Spleen (tissue), 7 donors: ENCODE measurements at regions not wholly inside any gene's neighbourhood (a gene's known extent, or its start where the extent isn't known, plus 50 kb on each side); places are given as distances from the start of the nearest gene placed in this dataset.

Source experiments
- POLR2A ChIP-seq, 3 donors: fragments of 450-650 bp; IDR thresholded peaks; one replicate each; pipeline ENCODE4 v1.5.1; 2017; ENCODE audit warnings: antibody characterized with exemption in 3 of 3, mild to moderate bottlenecking in 1 of 3
- TF ChIP-seq, protein P1 (sequence below), 11 experiments: fragments of 200-600 bp in 7 of 11; fragments of 450-650 bp in 4 of 11; sonication (generic) in 4 of 11; IDR thresholded peaks in 8 of 11; conservative IDR thresholded peaks in 3 of 11; 1 replicate in 7 of 11; 2 replicates in 4 of 11; pipeline versions ENCODE4 v1.4.0 to v1.8.0; 2016 to 2021; ENCODE audit warnings: antibody characterized with exemption in 11 of 11, inconsistent platforms in 4 of 11, mild to moderate bottlenecking in 1 of 11
- donor health status: DM: no; HTN: no; CAD: no; lungs with moderate emphysema.
- donor health status: DM: no; HTN: no; CAD: no.
- donor health status: DM: no; HTN: no; CAD: no.

DNA sequence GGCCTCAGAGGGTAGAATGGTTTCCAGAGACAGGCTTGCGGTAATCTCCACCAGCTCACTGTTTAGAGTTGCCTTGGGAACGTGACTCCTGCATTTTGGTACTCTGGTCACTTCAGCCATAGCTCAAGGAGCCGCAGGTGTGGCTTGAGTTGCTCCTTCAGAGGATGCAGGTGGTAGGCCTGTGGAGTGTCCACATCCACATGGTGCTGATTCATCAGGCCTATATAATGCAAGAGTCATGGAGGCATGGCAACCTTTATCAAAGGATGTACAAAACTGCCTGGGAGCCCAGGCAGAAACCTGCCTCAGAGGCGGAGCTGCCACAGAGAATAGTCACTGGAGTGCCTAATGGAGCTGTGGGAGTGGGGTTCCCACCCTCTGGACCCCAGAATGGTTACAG is 114.2 kb downstream of the ANXA1 start:
- TF ChIP-seq, protein P1, sequence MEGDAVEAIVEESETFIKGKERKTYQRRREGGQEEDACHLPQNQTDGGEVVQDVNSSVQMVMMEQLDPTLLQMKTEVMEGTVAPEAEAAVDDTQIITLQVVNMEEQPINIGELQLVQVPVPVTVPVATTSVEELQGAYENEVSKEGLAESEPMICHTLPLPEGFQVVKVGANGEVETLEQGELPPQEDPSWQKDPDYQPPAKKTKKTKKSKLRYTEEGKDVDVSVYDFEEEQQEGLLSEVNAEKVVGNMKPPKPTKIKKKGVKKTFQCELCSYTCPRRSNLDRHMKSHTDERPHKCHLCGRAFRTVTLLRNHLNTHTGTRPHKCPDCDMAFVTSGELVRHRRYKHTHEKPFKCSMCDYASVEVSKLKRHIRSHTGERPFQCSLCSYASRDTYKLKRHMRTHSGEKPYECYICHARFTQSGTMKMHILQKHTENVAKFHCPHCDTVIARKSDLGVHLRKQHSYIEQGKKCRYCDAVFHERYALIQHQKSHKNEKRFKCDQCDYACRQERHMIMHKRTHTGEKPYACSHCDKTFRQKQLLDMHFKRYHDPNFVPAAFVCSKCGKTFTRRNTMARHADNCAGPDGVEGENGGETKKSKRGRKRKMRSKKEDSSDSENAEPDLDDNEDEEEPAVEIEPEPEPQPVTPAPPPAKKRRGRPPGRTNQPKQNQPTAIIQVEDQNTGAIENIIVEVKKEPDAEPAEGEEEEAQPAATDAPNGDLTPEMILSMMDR (IDR thresholded peaks at IDR 0.05 in 8 of 11, conservative IDR thresholded peaks at IDR 0.05 in 3 of 11): no peak
- no peak for TF ChIP-seq POLR2A (IDR thresholded peaks at IDR 0.05)
